GM12872 (cell line): ENCODE measurements at regions not wholly inside any gene's neighbourhood (a gene's known extent, or its start where the extent isn't known, plus 50 kb on each side); places are given as distances from the start of the nearest gene placed in this dataset.

Source experiments
- TF ChIP-seq, protein P1 (sequence below): IDR thresholded peaks from 3 replicates; pipeline ENCODE4 v1.5.1; 2011; ENCODE audit warnings: low read depth, mild to moderate bottlenecking, low read length, moderate library complexity; ENCODE audit not compliant: insufficient read depth

DNA sequence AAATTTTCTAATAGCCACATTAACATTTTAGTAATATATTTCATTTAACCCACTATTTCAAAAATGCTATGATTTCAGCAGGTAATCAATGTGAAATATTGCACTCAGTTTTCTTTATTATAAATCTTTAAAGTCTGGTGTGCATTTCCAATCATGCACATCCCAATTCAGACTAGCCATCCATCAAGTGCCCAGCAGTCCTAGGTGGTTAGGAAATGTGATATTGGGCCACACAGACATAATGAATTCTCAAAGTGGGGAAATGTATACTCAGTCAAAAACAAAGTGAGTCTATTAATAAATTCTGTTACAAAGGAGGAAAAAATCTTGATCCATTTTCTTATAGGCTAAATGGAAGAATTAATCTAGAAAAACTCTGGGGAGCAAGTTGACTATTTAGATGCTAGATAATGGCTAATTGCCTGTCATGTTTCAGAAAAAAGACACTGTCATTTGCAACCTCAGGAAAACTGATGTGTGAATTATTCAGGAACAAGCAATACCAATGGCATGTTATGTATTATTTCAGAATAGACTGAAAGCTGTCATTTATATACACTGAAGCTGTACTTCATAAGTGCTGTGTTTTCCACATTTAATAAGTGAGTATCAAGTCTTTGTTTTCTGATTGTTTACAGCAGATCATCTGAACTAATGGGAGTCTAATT, 629.1 kb upstream of the ADARB2 start:
- TF ChIP-seq, protein P1, sequence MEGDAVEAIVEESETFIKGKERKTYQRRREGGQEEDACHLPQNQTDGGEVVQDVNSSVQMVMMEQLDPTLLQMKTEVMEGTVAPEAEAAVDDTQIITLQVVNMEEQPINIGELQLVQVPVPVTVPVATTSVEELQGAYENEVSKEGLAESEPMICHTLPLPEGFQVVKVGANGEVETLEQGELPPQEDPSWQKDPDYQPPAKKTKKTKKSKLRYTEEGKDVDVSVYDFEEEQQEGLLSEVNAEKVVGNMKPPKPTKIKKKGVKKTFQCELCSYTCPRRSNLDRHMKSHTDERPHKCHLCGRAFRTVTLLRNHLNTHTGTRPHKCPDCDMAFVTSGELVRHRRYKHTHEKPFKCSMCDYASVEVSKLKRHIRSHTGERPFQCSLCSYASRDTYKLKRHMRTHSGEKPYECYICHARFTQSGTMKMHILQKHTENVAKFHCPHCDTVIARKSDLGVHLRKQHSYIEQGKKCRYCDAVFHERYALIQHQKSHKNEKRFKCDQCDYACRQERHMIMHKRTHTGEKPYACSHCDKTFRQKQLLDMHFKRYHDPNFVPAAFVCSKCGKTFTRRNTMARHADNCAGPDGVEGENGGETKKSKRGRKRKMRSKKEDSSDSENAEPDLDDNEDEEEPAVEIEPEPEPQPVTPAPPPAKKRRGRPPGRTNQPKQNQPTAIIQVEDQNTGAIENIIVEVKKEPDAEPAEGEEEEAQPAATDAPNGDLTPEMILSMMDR = no peak

DNA sequence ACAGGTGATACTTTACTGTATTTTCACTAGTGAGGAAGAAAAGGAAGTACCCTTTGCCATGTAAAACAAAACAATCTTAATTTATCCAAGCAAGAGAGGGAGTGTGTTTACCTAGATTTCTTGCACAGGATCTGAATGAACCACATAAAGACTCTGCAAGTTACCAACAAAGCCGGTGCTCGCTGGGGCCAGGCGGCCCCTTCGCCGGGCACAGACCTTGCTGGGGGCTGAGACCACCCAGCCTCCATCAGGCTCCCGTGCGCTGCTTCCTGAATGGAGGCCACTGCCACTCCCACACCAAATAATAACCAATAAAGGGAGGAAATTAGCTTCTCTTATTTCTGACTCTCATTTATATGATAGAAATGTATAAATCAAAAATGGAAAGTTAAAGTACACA, 625.0 kb upstream of the ADARB2 start:
- TF ChIP-seq, protein P1 = no peak

DNA sequence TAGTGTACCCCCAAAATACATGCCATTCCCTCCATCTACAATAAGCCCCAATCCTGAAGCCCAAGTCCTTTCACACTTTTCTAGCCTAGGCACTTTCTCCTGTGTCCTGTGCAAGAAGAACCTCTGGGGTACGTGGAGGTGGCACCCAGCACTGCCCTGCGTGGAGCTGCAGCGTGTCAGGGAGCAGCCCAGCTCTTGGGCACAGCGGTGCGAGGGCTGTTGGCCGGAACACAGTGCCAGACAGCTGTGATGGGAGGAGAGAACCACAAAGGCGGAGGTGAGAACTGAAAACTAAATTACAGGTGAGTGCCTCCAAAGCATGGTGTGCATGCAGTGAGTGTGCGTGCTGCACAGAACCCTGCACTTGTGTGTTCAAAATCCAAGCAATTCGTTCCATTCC, 621.3 kb upstream of the ADARB2 start:
- TF ChIP-seq, protein P1 = no peak

DNA sequence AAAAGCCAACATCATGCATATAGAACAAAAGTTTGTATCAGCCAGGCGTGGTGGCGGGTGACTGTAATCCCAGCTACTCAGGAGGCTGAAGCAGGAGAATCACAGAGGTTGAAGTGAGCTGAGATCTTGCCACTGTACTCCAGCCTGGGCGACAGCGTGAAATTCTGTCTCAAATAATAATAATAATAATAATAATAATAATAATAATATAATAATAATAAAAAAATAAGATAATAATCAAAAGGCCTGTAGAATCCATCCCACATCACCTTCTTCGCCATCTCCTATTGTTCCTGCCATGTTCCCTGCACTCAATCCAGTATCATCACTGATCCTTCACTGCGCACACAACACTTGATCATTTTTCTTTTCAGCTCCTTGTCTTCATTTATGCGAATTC, 619.3 kb upstream of the ADARB2 start:
- TF ChIP-seq, protein P1 = no peak

DNA sequence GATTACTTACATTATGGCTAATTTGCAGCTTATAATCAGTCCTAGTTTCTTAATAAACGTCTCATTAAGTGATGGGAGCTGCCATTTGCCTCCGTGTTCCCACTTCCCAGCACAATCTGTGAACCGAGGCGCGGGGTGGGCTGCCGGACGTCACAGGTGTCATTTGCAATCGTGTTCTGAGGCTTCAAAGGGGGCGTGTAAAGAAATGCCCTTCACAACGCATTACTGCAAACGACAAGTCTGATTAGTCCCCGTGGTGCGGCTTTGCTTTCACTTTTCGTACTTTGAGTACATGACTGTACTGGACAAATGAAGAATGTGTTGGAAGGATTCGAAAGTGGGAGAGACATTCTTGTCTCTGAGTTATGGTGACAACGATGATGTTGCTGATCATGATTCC, 614.2 kb upstream of the ADARB2 start:
- TF ChIP-seq, protein P1 = no peak

DNA sequence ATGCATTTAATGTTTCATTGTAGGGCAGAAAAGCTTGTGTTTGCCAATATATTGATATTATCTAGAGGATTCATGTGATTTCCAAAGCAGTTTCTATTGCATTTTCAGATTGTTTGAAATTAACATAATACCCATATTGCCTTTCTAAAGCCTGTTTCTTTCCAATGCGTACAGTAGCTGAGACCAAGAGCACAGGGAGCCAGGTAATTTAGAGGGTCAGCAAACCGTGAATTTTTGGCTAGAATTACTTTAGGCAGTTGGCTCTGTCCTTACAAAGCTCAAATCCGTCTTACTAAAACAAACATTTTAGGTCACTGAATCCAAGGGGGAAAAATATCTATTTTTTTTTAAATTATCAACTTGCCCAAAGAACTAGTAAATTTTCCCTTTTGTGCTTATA, 604.9 kb upstream of the ADARB2 start:
- TF ChIP-seq, protein P1 = no peak

DNA sequence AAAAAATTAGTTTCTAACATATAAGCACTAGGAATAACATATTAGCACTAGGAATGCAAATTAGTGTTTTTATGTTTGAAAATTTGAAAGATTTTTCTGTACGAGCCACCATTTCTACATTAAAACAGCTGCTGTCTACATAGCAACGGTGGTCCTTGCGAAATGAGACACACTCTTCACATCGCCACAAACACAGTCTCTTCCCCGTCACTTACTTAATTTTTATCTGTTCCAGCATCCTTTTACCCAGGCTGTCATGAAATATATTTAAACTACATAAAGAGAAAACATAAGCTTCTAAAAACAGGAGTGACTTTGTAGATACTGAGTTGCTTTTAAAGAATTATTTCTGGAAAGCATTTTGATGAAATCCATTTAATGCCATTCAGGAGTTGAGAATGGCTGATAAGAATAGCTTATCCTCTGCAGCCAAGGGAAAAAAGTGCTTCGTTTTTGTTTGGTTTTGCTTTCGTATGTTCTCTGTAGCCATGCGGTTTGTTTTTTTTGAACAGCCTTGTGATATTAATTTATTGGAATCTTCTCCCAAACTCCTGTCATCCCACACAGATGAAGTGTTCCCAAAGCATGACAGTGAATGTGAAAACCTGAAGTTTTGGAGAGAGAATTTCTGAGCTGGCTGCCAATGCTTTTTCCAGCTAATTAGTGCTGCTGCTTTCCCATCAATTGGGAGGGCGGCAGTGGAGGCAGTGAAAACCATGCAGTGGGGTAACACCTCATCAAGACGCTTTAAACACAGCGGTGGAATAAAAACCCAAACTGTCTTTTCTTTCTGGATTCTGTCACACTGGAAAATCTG, 603.7 kb upstream of the ADARB2 start:
- TF ChIP-seq, protein P1 = no peak
